ENCODE measurements at regions not wholly inside any gene's neighbourhood (a gene's known extent, or its start where the extent isn't known, plus 50 kb on each side); places are given as distances from the start of the nearest gene placed in this dataset.

GRCh38 chr10:8533462-8533861 lies 479.0 kb downstream of the GATA3 start:
- Histone ChIP-seq H2BK120ac (ENCODE audit: low read depth, low read length) (no peak overlapping the region), H2AFZ (replicated peaks; ENCODE audit: low read length, poor library complexity) (no peak overlapping the region), H3K4me2 (ENCODE audit: low read depth, low read length) (no peak overlapping the region), H3K4me1 (ENCODE audit: control insufficient read depth, insufficient read depth, low read length) (no peaks in the 10 kb centered on the region), H3K79me1 (ENCODE audit: low read depth in 1 of 2, low read length in 2 of 2) (no peaks in the 10 kb centered on the region), H4K8ac (ENCODE audit: low read depth in 2 of 2, low read length in 2 of 2) (no peak overlapping the region), H3K56ac (ENCODE audit: extremely low read depth, insufficient read depth, low read length) (no peak overlapping the region), H2BK15ac (ENCODE audit: low read depth, low read length) (no peak overlapping the region), H2BK20ac (ENCODE audit: low read depth, low read length) (no peak overlapping the region), H3K9me3 (ENCODE audit: control insufficient read depth, insufficient read depth, low read length) (peaks cover 9% of the 10 kb centered on the region), H3K9me1 (ENCODE audit: insufficient read depth, low read length) (no peaks in the 10 kb centered on the region), H3K4ac (ENCODE audit: low read depth, low read length) (no peak overlapping the region), H3K14ac (replicated peaks; ENCODE audit: low read depth, low read length) (no peak overlapping the region), H4K5ac (ENCODE audit: low read depth, low read length) (no peak overlapping the region), H2AK9ac (replicated peaks; ENCODE audit: low read depth, low read length, poor library complexity) (no peak overlapping the region), H2AK5ac (ENCODE audit: low read depth, low read length) (no peak overlapping the region), H3K9ac (ENCODE audit: low read depth, low read length) (no peak overlapping the region), H3K36me3 (ENCODE audit: control insufficient read depth, insufficient read depth, low read length) (no peaks in the 10 kb centered on the region), H3K27ac (ENCODE audit: insufficient read depth, low read length) (no peak overlapping the region), H3K18ac (ENCODE audit: low read depth, low read length) (no peak overlapping the region), H3K27me3 (ENCODE audit: control insufficient read depth, insufficient read depth, low read length) (no peaks in the 10 kb centered on the region), H4K91ac (ENCODE audit: insufficient read depth, low read depth, low read length) (no peak overlapping the region), H4K20me1 (ENCODE audit: insufficient read depth, low read length) (no peaks in the 10 kb centered on the region), H2BK5ac (ENCODE audit: low read depth, low read length, poor library complexity, severe bottlenecking) (no peak overlapping the region), H3K23ac (ENCODE audit: low read depth, low read length) (no peak overlapping the region), H3K4me3 (ENCODE audit: insufficient read depth, low read depth, low read length) (no peak overlapping the region)
- ATAC-seq (ENCODE audit: low read depth) (no peak), DNase-seq (no peak)
- CTCF ChIA-PET: no interaction called here
- no TSS peak for BruUV-seq (replicated peaks)
- in situ Hi-C loops (cut with MboI; ENCODE audit: low sequenced_read_pairs): no loop called here
- TF ChIP-seq MAZ (IDR thresholded peaks at IDR 0.05; ENCODE audit: borderline replicate concordance, low read depth, low read length) (no peak), FOS (IDR thresholded peaks at IDR 0.05; ENCODE audit: low read depth, low read length) (no peak), CHD1 (IDR thresholded peaks at IDR 0.05; ENCODE audit: low read depth, low read length) (no peak)
- TF ChIP-seq, protein P1, sequence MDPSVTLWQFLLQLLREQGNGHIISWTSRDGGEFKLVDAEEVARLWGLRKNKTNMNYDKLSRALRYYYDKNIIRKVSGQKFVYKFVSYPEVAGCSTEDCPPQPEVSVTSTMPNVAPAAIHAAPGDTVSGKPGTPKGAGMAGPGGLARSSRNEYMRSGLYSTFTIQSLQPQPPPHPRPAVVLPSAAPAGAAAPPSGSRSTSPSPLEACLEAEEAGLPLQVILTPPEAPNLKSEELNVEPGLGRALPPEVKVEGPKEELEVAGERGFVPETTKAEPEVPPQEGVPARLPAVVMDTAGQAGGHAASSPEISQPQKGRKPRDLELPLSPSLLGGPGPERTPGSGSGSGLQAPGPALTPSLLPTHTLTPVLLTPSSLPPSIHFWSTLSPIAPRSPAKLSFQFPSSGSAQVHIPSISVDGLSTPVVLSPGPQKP (IDR thresholded peaks at IDR 0.05; ENCODE audit: borderline replicate concordance, low read depth, low read length): no peak
- TF ChIP-seq, protein P2, sequence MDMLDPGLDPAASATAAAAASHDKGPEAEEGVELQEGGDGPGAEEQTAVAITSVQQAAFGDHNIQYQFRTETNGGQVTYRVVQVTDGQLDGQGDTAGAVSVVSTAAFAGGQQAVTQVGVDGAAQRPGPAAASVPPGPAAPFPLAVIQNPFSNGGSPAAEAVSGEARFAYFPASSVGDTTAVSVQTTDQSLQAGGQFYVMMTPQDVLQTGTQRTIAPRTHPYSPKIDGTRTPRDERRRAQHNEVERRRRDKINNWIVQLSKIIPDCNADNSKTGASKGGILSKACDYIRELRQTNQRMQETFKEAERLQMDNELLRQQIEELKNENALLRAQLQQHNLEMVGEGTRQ (IDR thresholded peaks at IDR 0.05; ENCODE audit: low read depth, low read length): no peak
- 20% methylated on average over 1 of the region's 12 CpGs; no CpG with 5 or more reads in 1 of the 2 experiments for whole genome bisulfite sequencing, 2 experiments (ENCODE audit: extremely low coverage in 2 of 2, insufficient read length in 1 of 2)
- dilution Hi-C loops (cut with HindIII; ENCODE audit: low sequenced_read_pairs, unreplicated experiment): no loop called here
- intact Hi-C loops (cut with micrococcal nuclease): no loop called here
- POLR2A ChIA-PET (ENCODE audit: unreplicated experiment): no interaction called here

Data from IMR-90 (cell line).